NCI-H2171 (cell line): ENCODE measurements at regions not wholly inside any gene's neighbourhood (a gene's known extent, or its start where the extent isn't known, plus 50 kb on each side); places are given as distances from the start of the nearest gene placed in this dataset.

Experiments used
- DNase-seq: peaks from one replicate; lab custom pipeline; 2025; lab: John Stamatoyannopoulos, UW

GRCh38 chr5:135218790-135219568 is 180.1 kb downstream of the MACROH2A1 start:
- DNase-seq, result no peak

DNA sequence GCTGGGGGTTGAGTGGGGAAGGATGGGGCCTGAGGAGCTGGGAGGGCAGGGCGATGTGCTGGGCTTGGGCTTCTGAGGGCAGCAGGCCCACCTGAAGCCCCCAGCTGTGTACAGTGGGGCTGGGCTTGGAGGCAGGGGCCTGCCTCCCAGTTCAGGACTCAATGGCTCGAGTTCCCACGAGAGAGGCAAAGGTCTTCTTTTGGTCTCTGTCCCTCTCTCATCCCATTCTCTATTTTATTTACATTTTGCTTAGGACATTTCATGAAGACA is 180.6 kb downstream of the MACROH2A1 start:
- DNase-seq, result no peak

GRCh38 chr5:135217669-135218485 is 181.2 kb downstream of the MACROH2A1 start:
- DNase-seq, result no peak

GRCh38 chr5:135216471-135217343 is 182.3 kb downstream of the MACROH2A1 start:
- no peak for DNase-seq

DNA sequence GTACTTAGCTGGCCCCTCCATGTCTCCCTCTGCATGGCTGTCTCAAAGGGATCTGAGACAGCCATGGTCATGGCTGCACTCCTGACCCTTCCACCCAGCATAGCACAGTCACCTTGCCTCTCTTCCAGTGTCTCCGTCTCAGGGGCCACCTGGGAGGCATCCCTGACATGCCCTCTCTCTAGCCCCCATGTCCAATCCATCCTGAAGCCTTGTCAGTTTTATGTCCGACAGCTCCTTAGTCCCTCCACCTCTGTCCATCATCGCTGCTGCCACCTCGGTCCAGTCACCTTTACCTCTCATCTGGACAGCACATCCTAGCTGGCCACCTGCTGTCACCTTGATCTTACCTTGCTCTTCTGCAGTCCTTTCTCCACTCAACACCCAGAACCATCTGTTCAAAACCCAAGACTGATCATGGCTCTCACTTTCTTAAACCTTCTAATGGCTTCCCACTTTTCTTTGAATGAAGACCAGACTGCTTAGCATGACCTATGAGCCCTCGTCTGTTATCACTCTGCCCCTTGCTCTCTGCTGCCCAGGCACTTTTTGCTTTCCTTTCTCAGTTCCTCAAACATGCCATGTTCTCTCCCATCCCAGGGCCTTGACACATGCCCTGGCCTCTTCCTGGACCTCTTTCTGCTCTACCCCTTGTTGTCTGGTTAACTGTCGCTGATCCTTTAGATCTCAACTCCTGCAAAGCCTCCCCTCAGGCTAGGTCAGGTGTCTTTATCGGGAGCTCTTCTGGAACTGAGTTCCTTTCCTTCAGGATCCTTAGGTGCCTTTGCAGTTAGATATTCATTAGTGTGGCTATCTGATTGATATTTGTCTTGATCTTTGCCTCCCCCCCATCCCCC is 181.8 kb upstream of the PITX1 start:
- no peak for DNase-seq

DNA sequence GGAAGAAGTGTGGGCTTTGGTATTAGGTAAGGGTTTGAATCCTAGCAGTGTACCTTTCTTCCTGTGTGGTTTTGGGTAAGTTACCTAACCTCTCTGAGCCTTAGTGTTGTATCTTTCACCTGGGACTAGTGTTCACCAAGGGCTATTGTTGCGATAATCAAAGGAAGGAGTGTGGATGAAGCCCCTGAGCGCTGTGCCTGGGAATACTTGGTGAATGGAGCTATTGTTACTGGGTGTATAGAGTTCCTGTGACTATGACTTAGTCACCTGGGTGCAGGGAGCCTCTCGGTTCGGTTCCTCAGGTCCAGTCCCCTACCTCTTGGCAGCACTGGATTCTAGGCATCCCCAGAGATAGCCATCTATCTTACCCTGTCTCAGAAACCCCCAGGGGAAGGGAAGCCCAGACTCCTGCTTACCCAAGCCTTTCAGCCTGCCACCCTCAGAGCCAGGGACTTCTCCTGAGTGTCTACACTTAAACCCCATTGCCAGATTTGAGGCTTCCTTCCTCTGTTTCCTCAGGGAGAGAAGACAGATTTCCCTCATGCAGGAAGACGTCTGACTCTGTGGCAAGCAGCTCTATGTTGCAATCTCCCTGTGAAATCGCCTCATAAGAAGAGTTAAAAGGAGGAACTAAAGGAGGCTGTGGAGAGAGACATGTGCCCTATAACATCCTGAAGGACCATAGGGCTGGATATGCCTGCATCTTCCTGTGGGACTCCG is 181.0 kb upstream of the PITX1 start:
- DNase-seq, result no peak

DNA sequence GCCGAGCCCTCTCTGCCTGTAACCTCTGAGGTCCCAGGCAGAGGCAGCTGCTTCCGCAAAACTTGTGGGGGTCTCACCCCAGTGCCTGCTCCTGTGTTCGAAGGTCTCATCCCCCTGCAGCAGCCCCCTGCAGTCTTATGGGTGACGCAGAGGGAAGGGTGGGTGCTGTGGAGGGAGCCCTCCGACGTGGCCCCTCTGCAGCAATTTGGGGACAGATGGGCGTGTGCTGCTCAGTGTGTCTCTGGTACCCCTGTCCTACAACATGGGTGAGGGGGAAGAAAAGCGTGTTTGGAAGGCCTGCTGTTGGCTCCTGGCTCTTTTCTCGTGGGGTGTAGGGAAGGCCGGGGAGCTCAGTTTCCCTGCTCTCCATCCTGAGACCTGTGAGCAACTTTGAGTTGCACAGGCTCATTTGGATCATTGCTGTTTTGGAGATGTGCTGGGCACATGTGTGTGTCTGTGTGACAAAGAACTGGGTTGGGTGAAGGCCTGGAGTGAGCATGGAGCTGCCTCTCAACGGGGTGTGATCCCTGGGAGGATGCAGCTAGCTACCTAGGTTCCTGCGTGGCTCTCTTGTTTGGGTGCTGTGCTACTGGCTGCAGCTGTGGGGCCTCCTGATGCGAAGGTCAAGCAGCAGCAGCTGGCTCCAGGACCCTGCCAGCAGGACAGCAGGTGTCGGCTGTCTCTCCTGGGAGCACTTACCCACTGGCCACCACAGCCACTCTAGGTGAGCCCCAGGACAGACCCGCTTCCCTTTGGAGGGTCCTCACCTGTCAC is 179.6 kb upstream of the PITX1 start:
- no peak for DNase-seq

DNA sequence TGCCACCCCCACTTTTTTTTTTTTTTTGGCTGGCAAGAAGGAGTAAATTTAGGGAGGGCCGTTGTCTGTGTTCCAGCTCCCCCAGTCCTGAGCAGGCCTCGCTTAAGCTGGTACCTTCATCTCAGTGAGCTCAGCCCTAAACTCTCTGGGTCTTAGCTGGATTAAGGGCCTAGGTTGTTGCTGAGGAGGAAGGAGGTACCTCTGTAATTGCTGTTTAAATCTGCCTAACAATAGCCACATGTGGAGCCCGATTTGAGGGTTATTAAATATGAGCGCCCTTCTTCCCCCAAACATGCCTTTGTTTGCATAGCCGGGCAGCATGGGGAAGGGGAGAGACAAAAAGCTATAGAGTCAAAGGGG is 179.0 kb upstream of the PITX1 start:
- DNase-seq, result no peak

DNA sequence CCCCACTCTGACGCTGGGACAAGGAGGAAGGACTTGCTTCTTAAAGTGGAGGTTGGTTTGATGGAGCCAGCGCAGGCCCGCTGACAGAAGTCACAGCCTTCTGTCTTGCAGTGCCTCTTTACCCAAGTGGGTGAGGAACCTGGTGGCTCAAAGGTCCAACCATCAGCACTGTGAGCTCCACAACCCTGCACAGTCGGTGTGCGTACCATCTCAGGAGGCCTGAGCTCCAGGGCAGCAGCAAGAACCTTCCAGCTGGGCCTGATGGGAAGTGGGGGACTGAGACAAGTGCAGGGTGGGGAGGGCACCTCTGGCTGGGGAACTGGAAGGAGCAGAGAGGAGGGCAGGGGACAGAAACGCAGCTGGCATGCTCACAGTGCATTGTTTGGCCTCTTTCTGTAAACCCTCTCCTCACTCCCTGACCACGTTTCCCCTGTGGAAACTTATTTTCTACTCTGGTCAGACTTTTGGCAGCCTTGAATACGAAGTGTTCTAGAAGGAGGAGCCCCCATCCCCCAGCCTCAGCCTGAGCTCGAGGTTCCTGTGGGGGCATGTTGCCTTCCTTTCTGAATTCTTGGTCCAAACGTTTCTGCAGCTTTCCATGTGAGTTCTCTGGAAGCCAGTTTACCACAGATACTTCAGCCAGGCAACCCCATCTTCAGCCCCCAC is 178.5 kb upstream of the PITX1 start:
- DNase-seq, result no peak

GRCh38 chr5:135211791-135212190 is 177.8 kb upstream of the PITX1 start:
- DNase-seq, result no peak

- peak; percentile 14 for DNase-seq
Observed at GRCh38 chr5:135211083-135211790, 177.2 kb upstream of the PITX1 start.

DNA sequence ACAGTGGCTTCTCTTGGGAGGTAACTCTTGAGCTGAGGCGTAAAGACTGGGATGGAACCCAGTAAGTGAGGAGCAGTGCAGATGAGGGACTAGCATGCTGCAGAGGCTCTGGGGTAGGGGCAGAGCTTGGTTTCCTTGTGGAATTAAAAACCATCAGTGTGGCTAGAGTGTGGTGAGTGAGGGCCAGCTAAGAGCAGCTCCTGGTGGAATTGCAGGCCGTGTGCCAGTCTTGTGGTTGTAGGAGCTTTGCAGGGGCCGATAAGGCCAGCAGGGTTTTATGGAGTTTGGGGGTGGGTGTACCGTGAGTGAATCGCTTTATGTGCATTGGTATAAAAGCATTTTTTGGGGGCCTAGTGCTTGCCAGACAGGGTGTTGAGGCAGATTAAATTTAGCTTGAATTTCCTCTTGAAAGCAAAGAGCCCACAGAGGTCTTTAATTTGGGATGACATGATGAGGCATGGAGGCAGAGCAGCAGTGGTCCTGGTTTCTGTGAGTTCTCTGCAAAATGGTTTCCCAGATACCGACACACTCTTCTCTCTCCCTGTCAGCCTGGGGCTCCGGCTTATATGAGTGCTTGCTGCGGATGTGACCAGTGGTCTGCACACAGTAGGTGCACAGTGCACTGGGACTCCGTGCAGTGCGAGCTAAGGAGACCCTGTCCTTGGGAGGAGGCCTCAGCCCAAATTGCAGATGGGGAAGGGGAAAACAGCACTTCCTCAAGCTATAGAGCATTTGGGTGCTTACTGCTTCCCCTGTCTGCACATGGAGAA is 176.4 kb upstream of the PITX1 start:
- no peak for DNase-seq

DNA sequence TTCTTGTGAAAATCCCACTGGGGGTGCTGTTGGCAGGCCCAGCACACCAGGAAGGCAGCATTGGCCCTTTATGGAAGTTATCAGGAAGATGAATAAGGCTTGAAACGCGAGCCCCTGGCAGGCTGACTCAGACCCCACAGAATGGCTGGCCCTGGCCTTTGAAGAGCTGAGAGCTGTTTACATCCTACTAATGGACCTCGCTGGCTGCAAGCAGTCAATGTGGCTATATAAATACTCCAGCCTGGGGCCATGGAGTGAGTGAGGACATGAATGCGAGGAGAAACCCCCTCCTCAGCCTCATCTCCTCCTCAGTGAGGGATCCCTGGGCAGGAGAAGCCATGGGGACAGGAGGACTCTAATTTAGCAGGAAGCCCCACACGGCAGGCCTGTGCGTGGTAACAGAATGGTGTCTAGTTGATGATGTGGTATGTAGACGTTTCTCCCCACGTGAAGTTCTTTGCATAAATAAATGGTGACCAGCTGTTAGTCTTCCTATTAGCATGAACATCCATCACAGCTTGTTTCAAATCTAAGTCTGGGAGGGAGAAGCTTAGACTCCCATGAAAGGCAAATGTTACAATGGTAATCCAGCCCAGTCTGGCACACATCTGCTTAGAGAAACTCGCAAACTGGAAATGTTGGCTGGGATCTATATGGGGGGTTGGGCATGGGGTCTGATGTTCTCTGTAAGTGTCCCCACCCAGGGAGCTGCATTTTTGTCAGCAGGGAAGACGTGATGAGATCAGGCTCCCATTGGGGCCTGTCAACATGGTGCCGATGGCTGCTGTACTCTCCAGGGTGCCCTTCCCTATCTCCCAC is 175.1 kb upstream of the PITX1 start:
- no peak for DNase-seq

DNA sequence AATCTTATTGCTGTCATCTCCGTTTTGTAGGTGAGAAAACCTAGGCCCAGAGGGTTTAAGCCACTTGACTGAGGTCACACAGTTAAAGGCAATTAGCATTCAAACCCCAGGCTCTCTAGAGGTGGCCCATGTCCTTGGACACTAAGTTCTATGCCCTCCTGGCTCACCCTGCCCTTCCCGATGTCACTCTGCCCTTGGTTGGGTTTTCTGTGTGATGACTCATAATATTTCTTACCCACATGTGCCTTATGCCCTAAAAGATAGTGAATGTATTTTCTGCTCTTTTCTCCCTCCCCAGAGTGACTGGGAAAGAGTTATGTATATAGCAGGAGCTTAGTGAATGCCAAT is 174.5 kb upstream of the PITX1 start:
- no peak for DNase-seq

- DNase-seq, result no peak
Observed at GRCh38 chr5:135207866-135208265, 173.8 kb upstream of the PITX1 start.

DNA sequence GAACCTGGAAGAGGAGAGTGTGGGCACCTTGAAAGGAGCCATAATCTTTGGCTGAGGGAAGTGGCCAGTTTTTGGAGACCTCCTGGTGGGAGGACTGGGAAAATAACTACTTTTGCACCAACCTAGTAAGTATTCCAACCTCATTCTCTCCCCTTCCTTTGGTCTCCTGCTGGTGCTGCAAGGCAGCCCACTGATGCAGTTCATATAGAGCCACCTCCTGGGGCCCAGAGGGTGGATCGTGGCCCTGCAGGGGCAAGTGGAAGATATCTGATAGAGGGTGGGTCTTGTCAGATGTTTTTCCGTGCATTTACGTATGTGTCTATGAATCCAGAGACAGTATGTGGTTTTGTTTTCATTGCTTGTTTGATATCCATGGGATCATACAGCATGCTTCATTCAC is 172.8 kb upstream of the PITX1 start:
- no peak for DNase-seq

DNA sequence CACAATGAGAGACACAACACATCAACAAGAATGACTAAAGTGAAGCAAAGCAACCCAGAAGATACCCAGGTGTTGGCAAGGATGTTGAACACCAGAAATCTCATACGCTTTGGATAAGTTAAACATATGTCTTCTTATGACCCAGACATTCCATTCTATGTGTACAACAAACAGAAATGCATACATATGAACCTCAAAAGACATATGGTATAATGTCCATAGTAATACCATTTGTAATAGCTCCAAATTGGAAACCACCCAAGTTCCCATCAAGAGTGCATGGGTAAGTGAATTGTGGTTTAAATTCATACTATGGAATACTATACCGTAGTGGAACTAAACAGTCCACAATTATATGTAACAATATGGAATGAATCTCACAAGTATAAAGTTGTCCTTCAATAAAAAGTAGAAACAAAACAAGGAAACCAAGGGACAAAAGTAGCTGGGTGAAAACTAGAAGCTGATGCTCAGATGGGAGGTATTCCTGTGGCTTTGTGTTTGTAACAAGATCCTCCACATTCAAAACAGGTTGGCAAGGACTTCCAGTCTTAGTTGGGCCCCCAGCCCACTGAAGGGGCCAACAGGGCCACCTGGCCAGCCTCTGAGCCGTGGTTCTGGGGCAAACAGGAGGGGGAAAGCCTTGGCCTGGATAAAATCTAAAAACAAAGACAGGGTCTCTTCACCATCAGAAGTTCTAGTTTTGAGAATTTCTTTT is 171.8 kb upstream of the PITX1 start:
- DNase-seq, result no peak
